ENCODE measurements at regions not wholly inside any gene's neighbourhood (a gene's known extent, or its start where the extent isn't known, plus 50 kb on each side); places are given as distances from the start of the nearest gene placed in this dataset.

- Histone ChIP-seq H3K9me3 (no peaks in the 10 kb centered on the region), H3K9me2 (no peaks in the 10 kb centered on the region), H3K79me2 (ENCODE audit: insufficient read depth) (no peaks in the 10 kb centered on the region), H2AFZ (ENCODE audit: low read depth) (no peak overlapping the region), H3F3A (replicated peaks; ENCODE audit: insufficient read depth) (peaks cover 37% of the 10 kb centered on the region), H3K4me3 (ENCODE audit: low read depth in 2 of 2, low read length in 1 of 2) (no peak overlapping the region), H3K36me3 (replicated peaks in 1 of 2; ENCODE audit: control insufficient read depth in 1 of 2, insufficient read depth in 2 of 2, low read length in 1 of 2) (no peaks in the 10 kb centered on the region), H3K27ac (ENCODE audit: low read depth in 2 of 2, low read length in 1 of 2) (no peak overlapping the region; a peak in 1 of 4 replicates), H4K20me1 (ENCODE audit: insufficient read depth) (no peaks in the 10 kb centered on the region), H3K27me3 (ENCODE audit: insufficient read depth) (no peaks in the 10 kb centered on the region), H3K4me1 (ENCODE audit: control insufficient read depth in 1 of 2, insufficient read depth in 2 of 2, low read depth in 1 of 2, low read length in 1 of 2) (peaks cover 3 to 23% of the 10 kb centered on the region in 2 experiments), H3K9ac (no peak overlapping the region), H3K4me2 (peak overlapping the region; percentile 37)
- WGBS (ENCODE audit: low lambda C conversion rate): 78% methylated on average over 8 of the region's 8 CpGs
- TF ChIP-seq TCF12 (IDR thresholded peaks at IDR 0.05): no peak
- TF ChIP-seq USF1 (IDR thresholded peaks at IDR 0.05; ENCODE audit: borderline replicate concordance, low read depth): no peak
- no peak for TF ChIP-seq EP300 (IDR thresholded peaks at IDR 0.05; ENCODE audit: borderline replicate concordance in 1 of 2, low read depth in 1 of 2, low read length in 1 of 2)
- TF ChIP-seq PBX3 (IDR thresholded peaks at IDR 0.05): no peak
- TF ChIP-seq SIN3A (IDR thresholded peaks at IDR 0.05; ENCODE audit: borderline replicate concordance, low read depth, low read length): no peak
- no peak for TF ChIP-seq USF2 (IDR thresholded peaks at IDR 0.05; ENCODE audit: borderline replicate concordance, low read depth, low read length)
- TF ChIP-seq MEF2A (IDR thresholded peaks at IDR 0.05; ENCODE audit: borderline replicate concordance, low read depth): no peak
- no peak for TF ChIP-seq TAF1 (IDR thresholded peaks at IDR 0.05; ENCODE audit: borderline replicate concordance, low read depth, low read length)
- TF ChIP-seq RCOR1 (IDR thresholded peaks at IDR 0.05; ENCODE audit: low read length): no peak
- TF ChIP-seq, protein P1, sequence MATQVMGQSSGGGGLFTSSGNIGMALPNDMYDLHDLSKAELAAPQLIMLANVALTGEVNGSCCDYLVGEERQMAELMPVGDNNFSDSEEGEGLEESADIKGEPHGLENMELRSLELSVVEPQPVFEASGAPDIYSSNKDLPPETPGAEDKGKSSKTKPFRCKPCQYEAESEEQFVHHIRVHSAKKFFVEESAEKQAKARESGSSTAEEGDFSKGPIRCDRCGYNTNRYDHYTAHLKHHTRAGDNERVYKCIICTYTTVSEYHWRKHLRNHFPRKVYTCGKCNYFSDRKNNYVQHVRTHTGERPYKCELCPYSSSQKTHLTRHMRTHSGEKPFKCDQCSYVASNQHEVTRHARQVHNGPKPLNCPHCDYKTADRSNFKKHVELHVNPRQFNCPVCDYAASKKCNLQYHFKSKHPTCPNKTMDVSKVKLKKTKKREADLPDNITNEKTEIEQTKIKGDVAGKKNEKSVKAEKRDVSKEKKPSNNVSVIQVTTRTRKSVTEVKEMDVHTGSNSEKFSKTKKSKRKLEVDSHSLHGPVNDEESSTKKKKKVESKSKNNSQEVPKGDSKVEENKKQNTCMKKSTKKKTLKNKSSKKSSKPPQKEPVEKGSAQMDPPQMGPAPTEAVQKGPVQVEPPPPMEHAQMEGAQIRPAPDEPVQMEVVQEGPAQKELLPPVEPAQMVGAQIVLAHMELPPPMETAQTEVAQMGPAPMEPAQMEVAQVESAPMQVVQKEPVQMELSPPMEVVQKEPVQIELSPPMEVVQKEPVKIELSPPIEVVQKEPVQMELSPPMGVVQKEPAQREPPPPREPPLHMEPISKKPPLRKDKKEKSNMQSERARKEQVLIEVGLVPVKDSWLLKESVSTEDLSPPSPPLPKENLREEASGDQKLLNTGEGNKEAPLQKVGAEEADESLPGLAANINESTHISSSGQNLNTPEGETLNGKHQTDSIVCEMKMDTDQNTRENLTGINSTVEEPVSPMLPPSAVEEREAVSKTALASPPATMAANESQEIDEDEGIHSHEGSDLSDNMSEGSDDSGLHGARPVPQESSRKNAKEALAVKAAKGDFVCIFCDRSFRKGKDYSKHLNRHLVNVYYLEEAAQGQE (IDR thresholded peaks at IDR 0.05; ENCODE audit: low read depth, low read length): no peak
- TF ChIP-seq RAD21 (IDR thresholded peaks at IDR 0.05; ENCODE audit: low read length): no peak
- TF ChIP-seq POLR2AphosphoS5 (IDR thresholded peaks at IDR 0.05; ENCODE audit: low read depth, low read length): no peak
- POLR2A ChIA-PET: no interaction called here
- DNase-seq: no peak
- CTCF ChIA-PET: interaction anchor here (1.1 kb wide), 1 partner anchor 85 kb away, joined by 3 read pairs; no protein-coding TSS in a partner anchor
Measured at GRCh38 chr12:68559984-68560850, 50.5 kb upstream of the RAP1B start.
